22Rv1 (cell line): ENCODE measurements at regions not wholly inside any gene's neighbourhood (a gene's known extent, or its start where the extent isn't known, plus 50 kb on each side); places are given as distances from the start of the nearest gene placed in this dataset.

ENCODE experiments used
- CTCF ChIP-seq: fragments of 450-650 bp; IDR thresholded peaks from 2 replicates; pipeline ENCODE4 v1.5.1; 2017; ENCODE audit warnings: mild to moderate bottlenecking
- ZFX ChIP-seq: fragments of 450-650 bp; IDR thresholded peaks from 2 replicates; pipeline ENCODE4 v1.6.1; 2017; ENCODE audit warnings: antibody characterized with exemption, borderline replicate concordance

GRCh38 chr2:14237902-14238301, 394.6 kb upstream of the LRATD1 start:
- TF ChIP-seq CTCF = no peak
- no peak for TF ChIP-seq ZFX
